KBM-7 (cell line): ENCODE measurements at regions not wholly inside any gene's neighbourhood (a gene's known extent, or its start where the extent isn't known, plus 50 kb on each side); places are given as distances from the start of the nearest gene placed in this dataset.
"Not testable (repeated sequence)": the region's sequence is repeated elsewhere in the genome, so short reads cannot be mapped to it uniquely, and the experiment has no call there.

Source experiments
- DNase-seq: peaks from one replicate; pipeline ENCODE4 v3.0.0-alpha.2; 2015
- in situ Hi-C: fragments of 300-500 bp; cut with MboI; formaldehyde crosslinking; loops from 2 replicates; pipeline ENCODE4 v1.14.3; 2020; ENCODE audit warnings: low sequenced_read_pairs, low pct_unique_long_range_greater_than_20kb, mixed read lengths

DNA sequence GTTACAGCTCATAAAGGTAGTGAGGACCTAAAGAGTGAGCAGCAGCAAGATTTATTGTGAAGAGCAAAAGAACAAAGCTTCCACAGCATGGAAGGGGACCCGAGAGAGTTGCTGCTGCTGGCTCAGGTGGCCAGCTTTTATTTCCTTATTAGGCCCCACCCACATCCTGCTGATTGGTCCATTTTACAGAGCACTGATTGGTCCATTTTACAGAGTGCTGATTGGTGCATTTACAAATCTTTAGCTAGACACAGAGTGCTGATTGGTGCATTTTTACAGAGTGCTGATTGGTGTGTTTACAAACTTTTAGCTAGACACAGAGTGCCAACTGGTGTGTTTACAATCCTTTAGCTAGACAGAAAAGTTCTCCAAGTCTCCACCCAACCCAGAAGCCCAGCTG lies 256.2 kb upstream of the HTR1E start:
- in situ Hi-C loops = not testable (repeated sequence)

DNA sequence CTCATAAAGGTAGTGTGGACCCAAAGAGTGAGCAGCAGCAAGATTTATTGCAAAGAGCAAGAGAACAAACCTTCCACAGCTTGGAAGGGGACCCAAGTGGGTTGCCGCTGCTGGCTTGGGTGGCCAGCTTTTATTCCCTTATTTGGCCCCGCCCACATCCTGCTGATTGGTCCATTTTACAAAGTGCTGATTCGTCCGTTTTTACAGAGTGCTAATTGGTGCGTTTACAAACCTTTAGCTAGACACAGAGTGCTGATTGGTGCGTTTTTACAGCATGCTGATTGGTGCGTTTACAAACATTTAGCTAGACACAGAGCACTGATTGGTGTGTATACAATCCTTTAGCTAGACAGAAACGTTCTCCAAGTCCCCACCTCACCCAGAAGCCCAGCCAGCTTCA lies 265.2 kb upstream of the HTR1E start:
- DNase-seq, in situ Hi-C loops: not testable (repeated sequence)

More for the DNA sequence above, 256.2 kb upstream of the HTR1E start:
- DNase-seq = not testable (repeated sequence)

DNA sequence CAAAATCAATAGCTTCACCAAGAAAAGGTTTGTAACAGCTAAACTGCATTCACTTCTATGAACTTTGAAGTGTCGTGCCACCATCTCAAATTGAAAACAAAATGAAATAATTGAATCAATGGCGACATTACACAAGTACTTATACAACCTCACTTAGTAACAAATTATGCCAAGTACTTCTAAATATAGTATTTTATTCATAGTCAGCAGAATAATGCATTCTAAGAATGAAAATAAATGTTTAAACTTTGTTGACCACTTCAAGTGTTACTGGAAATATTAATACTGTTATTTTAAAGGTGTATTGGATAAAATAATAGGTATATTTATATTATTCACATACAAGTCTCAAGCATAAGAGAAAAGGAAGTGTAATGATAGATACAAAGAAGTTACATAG lies 280.1 kb upstream of the HTR1E start:
- no peak for DNase-seq
- in situ Hi-C loops = no loop called here

DNA sequence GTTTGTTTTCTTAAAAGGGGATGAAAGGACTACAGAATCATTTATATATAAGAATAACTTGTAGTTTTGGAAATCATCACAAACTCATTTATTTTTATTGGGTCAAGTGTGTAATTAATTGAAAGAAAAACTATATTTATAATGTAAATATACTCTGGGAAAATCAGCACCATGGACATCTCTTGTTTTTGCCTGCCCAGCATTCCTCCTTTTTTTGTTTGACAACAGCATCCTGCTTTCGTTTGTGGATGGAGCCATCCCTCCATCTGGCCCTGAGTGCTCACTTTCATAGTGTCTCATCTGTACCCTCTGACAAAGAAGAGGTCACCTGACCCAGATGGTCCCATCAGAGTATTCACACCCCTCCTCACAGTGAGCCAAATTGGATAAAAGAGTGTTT lies 308.2 kb upstream of the HTR1E start:
- in situ Hi-C loops = no loop called here
- DNase-seq = no peak

DNA sequence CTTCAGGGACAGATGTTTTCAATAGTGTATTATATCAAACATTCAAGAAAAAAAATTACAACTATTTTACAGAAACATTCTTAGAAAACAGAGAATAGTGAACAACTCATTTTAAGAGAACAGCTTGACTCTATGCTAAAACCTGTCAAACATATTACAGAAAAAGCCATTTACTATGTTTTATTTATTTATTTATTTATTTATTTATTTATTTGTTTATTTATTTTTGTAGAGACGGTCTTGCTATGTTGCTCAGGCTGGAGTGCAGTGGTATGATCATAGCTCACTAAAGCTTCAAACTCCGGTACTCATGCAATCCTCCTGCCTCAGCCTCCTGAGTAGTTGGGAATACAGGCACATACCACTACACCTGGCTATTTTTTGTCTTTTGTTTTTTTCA lies 317.9 kb upstream of the HTR1E start:
- DNase-seq = no peak
- in situ Hi-C loops = no loop called here

DNA sequence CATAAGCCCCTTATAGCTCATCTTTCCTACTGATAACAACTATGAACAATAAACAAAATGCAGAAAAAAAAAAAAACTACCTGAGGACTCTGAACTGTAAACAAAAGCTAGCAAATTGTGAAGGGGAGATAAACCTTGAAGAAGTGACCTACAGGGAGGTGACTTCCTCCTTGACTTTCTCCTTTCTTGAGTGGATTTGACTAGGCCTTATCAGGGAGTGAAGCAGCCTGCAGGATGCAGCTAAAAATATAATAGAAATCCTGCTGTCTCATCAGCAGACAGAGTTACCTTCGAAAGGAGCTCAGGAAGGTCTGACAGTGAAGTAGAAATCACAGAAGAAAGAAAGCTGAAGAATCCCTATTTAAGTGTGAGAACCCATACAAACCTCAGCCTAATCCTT lies 322.0 kb upstream of the HTR1E start:
- no peak for DNase-seq
- in situ Hi-C loops = no loop called here

DNA sequence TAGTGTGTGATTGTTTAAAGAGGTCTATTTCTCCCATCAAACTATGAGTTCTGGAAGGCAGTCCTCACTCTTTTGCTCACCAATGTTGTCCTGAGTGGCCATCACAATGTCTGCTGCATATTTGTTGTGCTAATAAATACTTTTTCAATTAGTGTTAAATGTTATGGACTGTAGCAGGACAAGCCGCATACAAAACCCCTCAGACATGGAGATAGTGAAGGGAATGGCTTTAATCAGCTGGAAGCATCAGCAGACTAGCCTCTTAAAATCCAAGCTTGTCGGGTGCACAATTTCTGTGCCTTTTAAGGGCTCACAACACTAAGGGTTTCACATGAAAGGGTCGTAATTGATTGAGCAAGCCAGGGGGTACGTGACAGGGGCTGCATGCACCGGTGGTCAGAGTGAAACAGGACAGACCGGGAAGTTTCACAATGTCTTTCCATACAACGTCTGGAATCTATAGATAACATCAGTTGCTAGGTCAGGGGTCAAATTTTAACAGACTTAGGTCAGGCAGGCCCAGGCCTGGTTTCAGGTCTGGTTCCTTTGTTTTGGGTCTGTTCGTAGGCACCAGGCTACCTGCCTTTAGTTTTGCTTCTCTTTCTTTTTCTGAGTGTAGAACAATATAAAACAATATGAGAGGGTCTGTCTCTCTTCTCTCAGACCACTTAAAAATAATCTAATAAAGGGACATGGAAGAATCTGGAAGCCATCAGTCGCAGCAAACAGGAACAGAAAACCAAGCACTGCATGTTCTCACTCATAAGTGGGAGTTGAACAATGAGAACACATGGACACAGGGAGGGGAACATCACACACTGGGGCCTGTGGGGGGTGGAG lies 327.6 kb upstream of the HTR1E start:
- DNase-seq = peak; percentile 2
- in situ Hi-C loops = no loop called here

DNA sequence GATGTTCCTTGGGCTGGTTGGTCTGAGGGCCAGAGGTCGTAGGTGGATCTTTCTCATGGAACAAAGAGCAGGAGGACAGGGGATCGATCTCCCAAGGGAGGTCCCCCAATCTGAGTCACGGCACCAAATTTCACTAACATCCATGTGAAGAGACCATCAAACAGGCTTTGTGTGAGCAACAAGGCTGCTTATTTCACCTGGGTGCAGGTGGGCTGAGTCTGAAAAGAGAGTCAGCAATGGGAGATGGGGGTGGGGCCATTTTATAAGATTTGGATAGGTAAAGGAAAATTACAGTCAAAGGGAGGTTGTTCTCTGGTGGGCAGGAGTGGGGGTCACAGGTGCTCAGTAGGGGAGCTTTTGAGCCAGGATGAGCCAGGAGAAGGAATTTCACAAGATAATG lies 334.0 kb upstream of the HTR1E start:
- DNase-seq, in situ Hi-C loops: not testable (repeated sequence)

DNA sequence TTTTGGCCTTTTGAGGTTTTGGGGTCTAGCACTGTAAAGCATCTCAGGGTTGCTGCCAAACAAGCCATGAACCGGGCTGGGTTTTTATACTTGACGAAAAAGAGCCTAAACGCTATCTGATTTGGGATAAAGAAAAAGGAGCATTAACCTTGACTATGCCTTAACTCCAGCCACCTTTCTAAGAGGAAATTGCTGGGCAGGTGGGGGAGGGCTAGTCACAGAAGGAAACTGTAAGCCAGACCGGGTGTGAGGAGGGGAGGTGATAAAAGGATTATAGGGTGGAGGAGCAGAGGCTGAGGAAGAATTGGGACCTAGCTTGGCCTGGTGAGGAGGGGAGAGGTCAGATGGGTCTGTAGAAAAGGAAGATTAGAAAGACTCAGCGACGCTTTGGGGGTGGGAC lies 335.2 kb upstream of the HTR1E start:
- DNase-seq, in situ Hi-C loops: not testable (repeated sequence)

DNA sequence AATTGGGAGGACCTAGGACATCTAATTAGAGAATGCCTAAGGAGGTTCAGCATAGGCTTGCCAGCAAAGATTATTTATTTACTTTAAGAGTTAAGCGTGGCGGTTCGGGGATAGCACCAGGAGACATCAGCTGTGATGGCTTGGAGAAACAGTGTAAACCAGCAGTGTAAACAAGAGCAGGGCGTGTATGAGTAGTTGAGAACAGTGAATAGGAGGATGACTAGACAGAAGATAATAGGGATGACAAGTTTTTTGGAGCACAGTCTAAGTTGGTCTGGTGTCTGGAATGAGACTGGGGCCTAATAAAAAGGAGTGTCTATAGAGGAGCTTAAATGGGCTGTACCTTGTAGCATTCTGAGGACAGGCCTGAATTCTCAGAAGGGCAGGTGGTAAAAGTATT lies 338.4 kb upstream of the HTR1E start:
- in situ Hi-C loops, DNase-seq: not testable (repeated sequence)

DNA sequence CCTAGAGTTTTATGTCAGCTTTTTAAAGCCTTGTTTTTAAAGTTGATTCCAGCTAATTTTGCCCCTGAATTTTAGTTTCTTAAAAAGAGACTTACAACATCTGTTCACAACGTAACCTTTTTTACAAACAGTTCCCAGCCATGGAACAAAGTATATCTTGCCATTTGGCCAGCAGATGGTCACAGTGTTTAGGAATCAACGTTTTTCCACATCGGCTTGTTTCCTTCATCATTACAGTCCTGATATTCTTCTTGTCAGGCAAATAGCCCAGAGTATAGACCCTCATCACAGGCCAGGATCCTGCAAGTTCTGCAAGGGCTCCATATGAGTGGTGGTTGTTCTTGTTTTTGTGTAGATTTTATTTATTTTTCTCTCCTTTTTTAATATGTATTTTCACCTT lies 341.7 kb upstream of the HTR1E start:
- in situ Hi-C loops = no loop called here
- no peak for DNase-seq

DNA sequence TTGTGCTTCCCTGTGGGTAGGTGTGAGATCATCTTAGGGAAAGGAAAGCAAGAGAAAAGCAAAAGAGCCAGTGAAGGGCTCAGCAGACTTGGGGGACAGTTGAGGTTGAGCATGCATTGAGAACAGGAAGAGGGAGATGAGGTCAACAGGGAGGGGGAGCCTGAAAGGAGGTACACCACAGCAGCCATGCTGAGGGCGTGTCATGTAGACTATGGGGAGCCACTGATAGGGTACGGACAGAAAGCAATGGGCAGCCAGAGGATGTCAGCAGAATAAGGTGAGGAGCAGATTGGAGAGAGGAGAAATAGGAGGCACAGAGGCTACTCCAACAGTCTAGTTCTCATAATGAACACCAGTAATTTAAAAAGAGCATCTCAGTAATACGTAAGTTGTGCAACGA lies 351.1 kb upstream of the HTR1E start:
- in situ Hi-C loops = no loop called here
- no peak for DNase-seq

DNA sequence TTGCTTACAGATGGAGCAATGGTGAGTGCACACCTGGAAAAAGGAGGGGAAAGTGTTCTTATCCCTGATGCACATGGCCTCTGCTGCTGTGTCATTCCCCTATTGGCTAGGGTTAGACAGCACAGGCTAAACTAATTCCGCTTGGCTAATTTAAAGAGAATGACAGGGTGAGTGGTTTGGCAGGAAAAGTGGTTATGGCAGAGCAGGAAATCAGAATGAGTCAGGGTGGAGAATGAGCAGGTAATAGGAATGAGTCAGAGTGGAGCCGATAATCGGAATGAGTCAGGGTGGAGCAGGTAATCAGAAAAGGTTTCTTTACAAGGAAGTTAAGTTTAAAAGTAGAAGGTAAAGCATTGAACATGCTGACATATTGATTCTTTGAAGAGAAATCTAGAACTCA lies 355.5 kb upstream of the HTR1E start:
- no peak for DNase-seq
- in situ Hi-C loops = no loop called here

DNA sequence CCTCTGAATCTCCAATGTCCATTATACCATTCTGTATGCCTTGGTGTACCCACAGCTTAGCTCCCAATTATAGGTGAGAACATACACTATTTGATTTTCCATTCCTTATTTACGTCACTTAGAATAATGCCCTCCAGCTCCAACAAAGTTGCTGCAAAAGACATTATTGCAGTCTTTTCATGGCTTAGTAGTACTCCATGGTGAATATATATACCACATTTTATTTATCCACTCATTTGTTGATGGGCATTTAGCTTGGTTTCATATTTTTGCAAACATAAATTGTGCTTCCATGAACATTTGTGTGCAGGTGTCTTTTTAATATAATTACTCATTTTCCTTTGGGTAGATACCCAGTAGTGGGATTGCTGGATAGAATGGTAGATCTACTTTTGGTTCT lies 374.1 kb upstream of the HTR1E start:
- in situ Hi-C loops = no loop called here
- DNase-seq = no peak

DNA sequence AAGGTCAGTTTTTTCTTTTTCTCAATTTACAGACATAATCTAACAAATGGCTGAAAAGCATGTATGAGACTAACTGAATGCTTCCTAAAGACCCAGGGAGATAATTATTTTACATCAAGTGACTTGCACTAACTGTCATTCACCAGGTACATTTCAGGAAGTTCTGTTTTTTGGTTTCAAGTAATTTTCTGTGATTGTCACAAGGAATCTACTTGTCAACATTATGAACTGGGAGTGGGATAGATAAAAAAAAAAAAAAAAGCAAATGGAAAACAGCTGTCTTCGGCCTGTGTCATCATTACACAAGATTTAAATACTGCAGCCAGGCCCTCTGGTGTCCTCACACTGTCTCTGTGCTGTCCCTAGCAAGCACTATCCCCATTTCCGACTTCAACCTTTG lies 379.0 kb upstream of the HTR1E start:
- in situ Hi-C loops = no loop called here
- DNase-seq = no peak

DNA sequence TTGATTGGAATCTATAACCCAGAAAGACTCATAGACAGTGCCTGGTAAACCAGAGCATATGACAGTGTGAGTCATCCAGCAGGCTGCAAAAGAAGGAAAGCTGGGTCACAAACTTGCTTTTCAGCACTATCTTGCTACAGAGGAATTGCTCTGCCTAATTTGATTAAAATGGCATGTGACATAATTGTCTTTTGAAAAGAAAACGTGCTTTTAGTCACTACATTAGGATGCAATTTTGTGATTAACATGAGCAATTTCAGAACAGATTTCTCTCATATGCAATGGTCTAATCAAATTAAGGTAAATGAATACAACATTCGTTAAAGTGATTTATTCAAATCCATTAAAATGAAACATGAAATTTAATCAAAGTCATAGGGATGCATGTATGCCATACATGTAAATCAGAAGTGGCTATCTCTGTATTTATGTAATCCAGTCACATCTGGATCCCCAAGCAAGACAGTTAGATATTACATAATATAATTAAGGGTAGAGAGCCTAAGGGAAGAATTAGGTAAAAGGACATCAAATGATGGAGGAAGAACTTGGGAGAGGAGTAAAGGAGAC lies 400.0 kb upstream of the HTR1E start:
- DNase-seq = no peak
- in situ Hi-C loops = no loop called here

DNA sequence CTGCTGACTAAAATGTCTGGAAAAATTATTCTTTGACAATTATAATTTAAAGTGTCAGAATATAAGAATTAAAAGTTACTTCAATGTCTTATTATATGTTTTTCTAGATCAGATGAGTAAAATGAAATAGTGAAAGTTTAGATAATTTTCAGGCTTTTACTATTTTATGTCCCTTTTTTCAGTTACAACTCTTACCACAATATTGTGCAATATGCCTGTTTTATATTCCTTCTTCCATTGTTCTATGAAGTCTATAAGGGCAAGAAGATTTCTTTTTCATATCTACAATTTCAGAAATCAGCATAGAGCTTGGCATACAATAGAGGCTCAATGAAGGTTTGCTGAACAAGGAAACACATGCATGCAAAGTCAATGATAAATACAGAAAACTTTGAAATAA lies 401.2 kb upstream of the HTR1E start:
- in situ Hi-C loops = no loop called here
- no peak for DNase-seq

DNA sequence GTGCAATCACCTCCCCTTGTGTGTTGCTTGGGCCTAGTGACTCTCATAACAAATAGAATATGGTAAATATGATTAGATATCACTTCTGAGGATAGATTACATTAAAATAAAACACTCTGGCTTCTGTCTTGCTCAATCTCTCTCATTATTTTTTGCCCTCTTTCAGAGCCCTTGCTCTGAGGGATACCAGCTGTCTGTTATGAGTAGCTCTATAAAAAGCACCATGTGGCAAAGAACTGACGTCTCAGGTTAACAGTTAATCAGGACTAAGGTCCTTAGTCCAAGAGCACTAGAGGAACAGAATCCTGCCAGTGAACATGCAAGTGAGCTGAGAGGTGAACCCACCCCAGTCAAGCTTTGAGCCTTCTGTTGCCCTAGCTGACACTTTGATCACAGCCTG lies 402.2 kb upstream of the HTR1E start:
- in situ Hi-C loops = no loop called here

DNA sequence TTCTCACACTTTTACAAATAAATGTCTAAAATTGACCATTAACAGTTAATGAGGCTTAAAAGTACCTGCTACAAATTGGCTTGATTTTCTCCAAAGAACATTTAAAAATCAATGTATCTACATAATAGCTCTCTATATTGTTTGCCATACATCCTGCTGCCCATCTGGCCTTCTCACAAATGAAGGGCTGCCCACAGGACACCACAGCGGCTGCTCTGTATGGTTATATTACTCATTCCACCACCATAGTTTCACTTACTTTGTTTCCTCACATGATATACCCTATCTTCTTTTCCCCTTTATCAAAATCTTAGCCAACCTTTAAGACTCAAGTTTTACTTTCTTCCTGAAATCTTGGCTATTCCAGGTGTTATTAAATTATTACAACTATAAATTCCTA lies 407.7 kb upstream of the HTR1E start:
- in situ Hi-C loops = no loop called here
- DNase-seq = no peak

More for the DNA sequence above, 402.2 kb upstream of the HTR1E start:
- no peak for DNase-seq

DNA sequence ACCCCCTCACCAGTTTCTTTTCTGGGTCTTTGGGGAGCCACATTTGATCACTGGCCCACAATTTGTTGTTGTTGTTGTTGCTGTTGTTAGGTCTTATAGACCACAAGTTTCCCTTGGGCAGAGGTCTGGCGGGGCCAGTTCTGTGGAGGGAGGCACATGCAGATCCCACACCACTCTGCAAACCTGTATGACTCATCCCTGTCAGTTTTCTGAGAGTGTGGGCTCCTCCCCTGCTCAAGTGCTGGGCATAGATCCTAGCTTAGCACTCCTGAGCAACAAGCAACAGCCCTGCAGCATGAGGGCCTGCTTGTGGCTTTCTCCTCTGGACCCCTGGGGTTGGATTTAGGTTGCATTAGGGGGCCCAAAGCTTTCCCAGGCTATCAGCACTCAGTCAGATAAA lies 411.1 kb upstream of the HTR1E start:
- in situ Hi-C loops = no loop called here
- DNase-seq = no peak

DNA sequence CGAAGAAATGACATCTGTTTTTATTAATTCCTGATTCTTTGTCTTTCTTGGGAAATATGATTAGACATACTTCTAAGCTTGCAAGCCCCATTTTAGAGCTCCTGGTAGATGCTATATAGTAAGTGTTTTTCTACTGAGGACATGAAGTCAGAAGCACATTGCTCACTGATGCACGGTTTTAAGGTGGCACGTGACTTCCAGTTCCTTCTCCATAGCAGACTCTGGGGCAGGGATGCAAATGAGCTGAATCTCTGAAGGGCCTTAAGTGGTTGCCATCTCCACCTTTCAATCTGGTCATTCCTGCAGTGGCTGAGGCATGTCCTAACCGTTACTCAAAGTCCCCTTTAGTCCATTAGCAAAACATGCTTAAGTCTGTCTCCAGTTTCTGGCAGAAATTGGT lies 421.2 kb upstream of the HTR1E start:
- in situ Hi-C loops = no loop called here
- DNase-seq = no peak
